ENCODE measurements at regions not wholly inside any gene's neighbourhood (a gene's known extent, or its start where the extent isn't known, plus 50 kb on each side); places are given as distances from the start of the nearest gene placed in this dataset.

DNA sequence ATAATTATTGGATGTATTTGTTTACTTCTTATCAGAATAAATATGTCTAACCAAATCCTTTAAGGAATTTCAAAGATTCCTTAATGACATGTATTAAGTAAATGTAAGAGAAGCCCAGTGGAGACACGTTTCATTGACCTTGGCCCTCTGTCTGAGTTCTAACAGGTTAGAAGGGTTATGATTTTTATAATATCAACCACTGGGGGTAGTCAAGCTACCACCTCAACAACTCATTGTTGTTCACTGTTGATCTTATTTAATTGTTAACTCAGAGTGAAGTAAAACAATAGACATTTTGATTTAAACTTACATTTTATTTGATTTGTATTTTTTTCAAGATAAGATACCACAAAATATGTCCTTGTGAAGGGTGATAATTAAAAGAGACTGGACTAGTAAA is 499.2 kb upstream of the COX7C start:
- Histone ChIP-seq H3K27ac (no peak overlapping the region), H3K4me1 (no peaks in the 10 kb centered on the region), H3K36me3 (no peaks in the 10 kb centered on the region), H3K4me3 (no peak overlapping the region), H3K27me3 (no peaks in the 10 kb centered on the region), H3K9me3 (no peaks in the 10 kb centered on the region)
- WGBS = 43% methylated on average over 1 of the region's 1 CpG
- TF ChIP-seq, protein P1, sequence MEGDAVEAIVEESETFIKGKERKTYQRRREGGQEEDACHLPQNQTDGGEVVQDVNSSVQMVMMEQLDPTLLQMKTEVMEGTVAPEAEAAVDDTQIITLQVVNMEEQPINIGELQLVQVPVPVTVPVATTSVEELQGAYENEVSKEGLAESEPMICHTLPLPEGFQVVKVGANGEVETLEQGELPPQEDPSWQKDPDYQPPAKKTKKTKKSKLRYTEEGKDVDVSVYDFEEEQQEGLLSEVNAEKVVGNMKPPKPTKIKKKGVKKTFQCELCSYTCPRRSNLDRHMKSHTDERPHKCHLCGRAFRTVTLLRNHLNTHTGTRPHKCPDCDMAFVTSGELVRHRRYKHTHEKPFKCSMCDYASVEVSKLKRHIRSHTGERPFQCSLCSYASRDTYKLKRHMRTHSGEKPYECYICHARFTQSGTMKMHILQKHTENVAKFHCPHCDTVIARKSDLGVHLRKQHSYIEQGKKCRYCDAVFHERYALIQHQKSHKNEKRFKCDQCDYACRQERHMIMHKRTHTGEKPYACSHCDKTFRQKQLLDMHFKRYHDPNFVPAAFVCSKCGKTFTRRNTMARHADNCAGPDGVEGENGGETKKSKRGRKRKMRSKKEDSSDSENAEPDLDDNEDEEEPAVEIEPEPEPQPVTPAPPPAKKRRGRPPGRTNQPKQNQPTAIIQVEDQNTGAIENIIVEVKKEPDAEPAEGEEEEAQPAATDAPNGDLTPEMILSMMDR (IDR thresholded peaks at IDR 0.05) = no peak
- TF ChIP-seq POLR2AphosphoS5 (IDR thresholded peaks at IDR 0.05) (no peak), POLR2A (IDR thresholded peaks at IDR 0.05) (no peak), EP300 (IDR thresholded peaks at IDR 0.05) (no peak)
- no peak for DNase-seq (ENCODE audit: low spot score in 2 of 2)

DNA sequence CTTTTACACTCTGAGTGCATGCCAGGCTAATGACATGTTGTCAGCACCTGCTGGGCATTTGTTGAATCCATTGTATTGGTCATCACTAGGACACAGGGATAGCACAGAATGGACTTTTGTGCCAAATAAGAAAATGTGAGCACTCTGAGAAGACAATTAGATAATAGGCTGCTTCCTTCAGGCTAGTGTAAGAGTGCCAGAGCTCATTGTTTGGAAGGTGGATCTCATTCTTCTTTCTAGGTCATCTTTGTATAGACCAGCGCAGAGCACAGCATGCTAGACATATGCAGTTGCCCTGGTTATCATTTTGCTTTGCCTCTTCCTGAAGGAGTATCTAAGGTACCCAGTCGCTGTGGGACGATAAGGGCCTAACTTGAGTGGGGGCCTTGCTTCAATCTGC is 493.4 kb upstream of the COX7C start:
- TF ChIP-seq, protein P1 (IDR thresholded peaks at IDR 0.05) = no peak
- TF ChIP-seq POLR2A (IDR thresholded peaks at IDR 0.05) (no peak), POLR2AphosphoS5 (IDR thresholded peaks at IDR 0.05) (no peak), EP300 (IDR thresholded peaks at IDR 0.05) (no peak)
- DNase-seq (ENCODE audit: low spot score in 2 of 2) = no peak
- H3K4me3 ChIP-seq = no peak overlapping the region
- H3K36me3 ChIP-seq = no peaks in the 10 kb centered on the region
- no peaks in the 10 kb centered on the region for H3K4me1 ChIP-seq
- no peaks in the 10 kb centered on the region for H3K27me3 ChIP-seq
- WGBS = 83% methylated on average over 3 of the region's 3 CpGs
- no peaks in the 10 kb centered on the region for H3K9me3 ChIP-seq
- H3K27ac ChIP-seq = no peak overlapping the region

DNA sequence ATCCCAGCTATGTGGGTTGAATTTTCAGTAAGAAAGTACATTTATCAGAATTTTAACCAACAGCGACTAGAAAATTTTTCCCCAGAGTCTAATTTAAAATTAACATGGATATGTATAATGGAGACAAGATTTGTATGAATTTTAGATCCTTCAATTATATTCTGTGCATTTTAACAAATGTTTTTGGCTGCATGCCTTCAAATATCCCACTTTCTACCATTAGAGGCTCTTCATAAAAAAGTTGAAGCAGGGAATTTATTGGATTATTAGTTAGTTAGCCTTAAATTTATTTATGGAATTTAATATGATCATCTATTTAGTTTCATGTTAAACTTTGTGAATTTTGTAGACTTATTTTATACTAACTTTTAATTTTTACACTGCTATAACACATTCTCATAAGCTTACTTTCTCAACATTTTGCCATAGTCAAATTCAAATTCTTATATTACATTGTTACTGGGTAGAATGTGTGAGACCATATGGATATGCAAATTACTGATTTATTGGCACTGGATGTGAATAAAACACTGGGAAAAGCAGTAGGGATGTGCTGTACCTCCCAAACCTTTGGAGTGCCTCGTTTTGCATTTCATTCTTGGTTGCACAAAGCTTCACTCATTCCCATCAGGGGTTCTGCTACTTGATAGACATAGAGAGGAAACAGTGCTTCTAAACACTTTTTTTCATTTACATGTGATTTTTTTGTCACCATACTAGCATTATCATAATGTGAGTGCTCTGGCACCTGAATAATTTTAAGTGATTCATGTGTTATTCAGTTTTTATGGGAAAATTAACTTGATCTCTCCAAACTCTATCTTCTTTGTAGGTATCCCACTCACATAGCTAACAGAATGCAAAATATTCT is 491.8 kb upstream of the COX7C start:
- TF ChIP-seq POLR2A (IDR thresholded peaks at IDR 0.05) (no peak), EP300 (IDR thresholded peaks at IDR 0.05) (no peak), POLR2AphosphoS5 (IDR thresholded peaks at IDR 0.05) (no peak)
- TF ChIP-seq, protein P1 (IDR thresholded peaks at IDR 0.05) = no peak
- H3K27ac ChIP-seq = no peak overlapping the region

DNA sequence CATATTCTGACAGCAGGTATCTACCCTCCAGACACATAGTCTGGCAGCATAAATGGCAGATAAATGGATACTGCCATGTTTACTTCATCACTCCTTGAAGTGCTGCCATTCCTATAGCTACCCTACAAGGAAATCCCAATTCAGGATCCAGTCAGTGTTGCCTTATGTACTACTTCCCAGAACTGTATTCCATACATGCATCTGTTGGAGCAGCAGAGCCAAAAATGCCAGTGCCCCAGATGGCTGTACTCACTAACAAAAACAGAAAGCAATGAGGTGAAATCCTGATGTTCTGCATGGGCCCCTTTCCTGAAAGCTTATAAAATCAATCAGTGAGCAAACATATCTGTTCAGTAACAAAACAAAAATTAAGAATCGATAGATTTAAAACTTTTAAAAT is 490.0 kb upstream of the COX7C start:
- 91% methylated on average over 1 of the region's 1 CpG for WGBS
- no peaks in the 10 kb centered on the region for H3K27me3 ChIP-seq
- no peaks in the 10 kb centered on the region for H3K9me3 ChIP-seq
- H3K27ac ChIP-seq = no peak overlapping the region
- no peaks in the 10 kb centered on the region for H3K4me1 ChIP-seq
- no peak overlapping the region for H3K4me3 ChIP-seq
- DNase-seq (ENCODE audit: low spot score in 2 of 2) = no peak
- H3K36me3 ChIP-seq = no peaks in the 10 kb centered on the region
- TF ChIP-seq EP300 (IDR thresholded peaks at IDR 0.05) = no peak
- TF ChIP-seq, protein P1 (IDR thresholded peaks at IDR 0.05) = no peak
- no peak for TF ChIP-seq POLR2AphosphoS5 (IDR thresholded peaks at IDR 0.05)
- TF ChIP-seq POLR2A (IDR thresholded peaks at IDR 0.05) = no peak

More for the DNA sequence above, 491.8 kb upstream of the COX7C start:
- H3K36me3 ChIP-seq = no peaks in the 10 kb centered on the region
- 59% methylated on average over 2 of the region's 2 CpGs for WGBS
- H3K4me3 ChIP-seq = no peak overlapping the region
- no peaks in the 10 kb centered on the region for H3K27me3 ChIP-seq
- no peak for DNase-seq (ENCODE audit: low spot score in 2 of 2)
- H3K4me1 ChIP-seq = no peaks in the 10 kb centered on the region
- H3K9me3 ChIP-seq = no peaks in the 10 kb centered on the region

DNA sequence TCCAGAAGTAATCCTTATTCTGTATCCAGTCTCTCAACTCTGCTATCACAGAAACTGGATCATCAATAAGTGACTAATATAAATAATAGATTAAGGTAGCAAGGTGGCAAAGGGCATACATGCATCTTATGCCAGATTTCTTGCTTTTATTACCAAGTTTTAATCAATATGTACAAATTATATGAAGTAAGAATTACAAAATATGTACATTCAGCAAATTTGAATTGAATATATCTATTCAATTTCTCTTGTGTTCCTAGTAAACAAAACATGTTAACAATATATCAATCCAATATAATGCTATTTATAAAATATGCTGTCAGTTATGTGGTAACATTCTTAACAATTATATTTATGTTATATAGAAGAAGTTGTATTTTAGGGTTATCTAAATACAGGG is 488.7 kb upstream of the COX7C start:
- H3K9me3 ChIP-seq = no peaks in the 10 kb centered on the region

More for the DNA sequence above, 488.7 kb upstream of the COX7C start:
- Histone ChIP-seq H3K27ac (no peak overlapping the region), H3K4me3 (no peak overlapping the region), H3K4me1 (no peaks in the 10 kb centered on the region), H3K27me3 (no peaks in the 10 kb centered on the region), H3K36me3 (no peaks in the 10 kb centered on the region)
- TF ChIP-seq, protein P1 (IDR thresholded peaks at IDR 0.05) = no peak
- TF ChIP-seq POLR2AphosphoS5 (IDR thresholded peaks at IDR 0.05) (no peak), EP300 (IDR thresholded peaks at IDR 0.05) (no peak), POLR2A (IDR thresholded peaks at IDR 0.05) (no peak)
- no peak for DNase-seq (ENCODE audit: low spot score in 2 of 2)
